ENCODE measurements at regions not wholly inside any gene's neighbourhood (a gene's known extent, or its start where the extent isn't known, plus 50 kb on each side); places are given as distances from the start of the nearest gene placed in this dataset.

DNA sequence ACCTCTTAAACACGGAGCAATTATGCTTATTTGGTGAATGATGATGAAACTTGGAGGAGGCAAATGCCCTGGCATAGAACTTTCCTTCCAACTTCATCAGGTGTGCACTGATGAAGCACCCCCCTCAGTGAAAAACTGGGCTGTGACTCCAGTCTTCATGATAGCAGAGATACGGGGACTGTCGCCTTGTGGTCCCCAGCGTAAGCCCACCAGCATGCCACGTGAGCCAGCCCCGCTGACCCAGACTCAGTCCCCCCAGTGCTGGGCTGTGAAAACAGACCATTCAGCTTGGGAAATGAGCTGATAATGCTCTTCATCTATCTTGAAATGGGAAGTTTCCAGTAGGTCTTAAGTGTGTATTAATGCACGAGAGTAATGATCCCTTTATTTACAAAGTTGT, 177.0 kb downstream of the SNX10 start:
- no peaks in the 10 kb centered on the region for H3K9me3 Mint-ChIP-seq (ENCODE audit: low read depth)
- no peaks in the 10 kb centered on the region for H3K36me3 Mint-ChIP-seq
- H3K4me1 Mint-ChIP-seq: no peaks in the 10 kb centered on the region
- H3K27ac Mint-ChIP-seq: no peak overlapping the region
- peaks cover 18% of the 10 kb centered on the region for H3K27me3 Mint-ChIP-seq
- no peak for ATAC-seq
- CTCF ChIA-PET: no interaction called here
- no peak overlapping the region for H3K4me3 Mint-ChIP-seq
- no peak for DNase-seq

DNA sequence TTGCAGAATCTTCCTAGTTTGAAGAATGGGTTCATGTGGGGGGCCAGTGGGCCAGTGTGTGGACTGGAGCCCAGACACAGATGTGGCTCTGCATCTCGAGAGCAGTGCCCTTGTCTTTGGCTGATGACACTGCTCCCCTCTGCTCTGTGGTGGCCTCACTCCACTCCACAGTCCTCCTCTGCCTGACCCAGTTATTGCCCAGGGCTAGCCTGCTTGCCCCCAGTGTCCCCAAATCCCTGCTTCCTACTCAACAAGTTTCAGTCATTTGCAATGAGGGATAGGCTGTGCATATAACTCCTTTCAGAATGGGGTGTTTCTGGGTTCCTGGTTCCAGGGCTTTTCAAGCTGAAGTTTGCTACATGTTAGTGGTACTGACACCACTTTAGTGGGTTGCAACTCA, 177.5 kb downstream of the SNX10 start:
- Mint-ChIP-seq H3K36me3 (no peaks in the 10 kb centered on the region), H3K27ac (no peak overlapping the region), H3K4me1 (no peaks in the 10 kb centered on the region), H3K9me3 (ENCODE audit: low read depth) (no peaks in the 10 kb centered on the region), H3K4me3 (no peak overlapping the region), H3K27me3 (peaks cover 18% of the 10 kb centered on the region)
- DNase-seq (no peak), ATAC-seq (no peak)
- CTCF ChIA-PET: no interaction called here

DNA sequence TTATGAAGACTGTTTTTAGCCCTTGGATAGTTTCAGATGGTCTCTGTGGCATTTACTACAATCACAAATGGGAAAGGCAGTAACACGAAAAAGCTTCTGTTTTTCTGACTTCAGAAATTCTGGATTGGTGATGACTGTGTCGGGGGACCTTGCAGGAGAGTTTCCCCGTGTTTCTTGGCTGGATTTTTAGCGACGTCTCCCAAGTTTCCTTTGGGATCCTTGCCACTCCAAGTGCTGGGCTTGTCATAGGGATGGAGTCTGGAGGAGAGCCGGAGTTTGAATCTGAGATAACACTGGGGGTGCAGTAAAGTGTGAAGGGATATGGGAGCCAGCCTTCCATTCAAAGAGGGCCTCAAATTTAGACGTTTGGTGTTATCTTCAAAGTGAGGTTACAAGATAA, 179.0 kb downstream of the SNX10 start:
- no peaks in the 10 kb centered on the region for H3K4me1 Mint-ChIP-seq
- no peak overlapping the region for H3K27ac Mint-ChIP-seq
- H3K4me3 Mint-ChIP-seq: no peak overlapping the region

DNA sequence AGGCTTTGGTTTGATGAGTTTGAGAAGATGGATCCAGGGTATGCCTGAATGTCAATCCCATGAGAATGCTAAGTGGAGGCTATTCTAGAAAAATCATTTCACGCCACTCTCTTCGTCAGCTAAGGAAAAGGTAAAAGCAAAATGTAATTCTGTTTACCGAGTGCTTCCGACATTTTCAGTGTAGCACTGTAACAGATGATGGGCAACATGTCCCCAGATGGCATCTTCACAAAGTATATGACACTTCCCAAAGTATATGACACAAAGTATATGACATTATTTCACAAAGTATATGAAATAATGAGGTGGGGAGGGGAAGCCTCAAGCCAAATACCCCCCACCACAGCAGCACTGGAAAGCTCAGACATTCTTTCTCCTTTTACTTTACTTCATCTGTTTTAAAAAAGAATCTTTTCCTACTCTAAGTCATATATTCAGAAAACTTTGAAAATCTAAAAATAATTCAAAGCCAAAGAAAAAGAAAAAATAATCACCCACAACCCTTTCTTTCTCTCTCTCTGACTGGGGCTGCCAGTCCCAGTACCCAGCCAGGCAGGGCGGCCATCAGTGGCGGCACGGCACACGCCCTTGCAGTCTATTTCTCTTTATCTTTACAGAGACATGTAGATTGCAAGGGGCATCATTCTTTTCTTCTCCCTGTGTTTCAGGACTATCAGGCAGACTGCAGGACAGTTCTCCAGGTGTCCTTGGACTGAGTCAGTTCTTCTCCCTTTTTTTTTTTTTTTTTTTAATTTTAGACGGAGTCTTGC, 179.8 kb downstream of the SNX10 start:
- no peak for DNase-seq
- no peak overlapping the region for H3K27ac Mint-ChIP-seq
- H3K36me3 Mint-ChIP-seq: no peaks in the 10 kb centered on the region
- H3K9me3 Mint-ChIP-seq (ENCODE audit: low read depth): no peaks in the 10 kb centered on the region
- CTCF ChIA-PET: no interaction called here
- no peak overlapping the region for H3K4me3 Mint-ChIP-seq
- ATAC-seq: no peak
- H3K27me3 Mint-ChIP-seq: peaks cover 27% of the 10 kb centered on the region
- H3K4me1 Mint-ChIP-seq: no peaks in the 10 kb centered on the region

More for the DNA sequence above, 179.0 kb downstream of the SNX10 start:
- ATAC-seq (no peak), DNase-seq (no peak)
- CTCF ChIA-PET: no interaction called here
- Mint-ChIP-seq H3K27me3 (peaks cover 21% of the 10 kb centered on the region), H3K36me3 (no peaks in the 10 kb centered on the region), H3K9me3 (ENCODE audit: low read depth) (no peaks in the 10 kb centered on the region)

DNA sequence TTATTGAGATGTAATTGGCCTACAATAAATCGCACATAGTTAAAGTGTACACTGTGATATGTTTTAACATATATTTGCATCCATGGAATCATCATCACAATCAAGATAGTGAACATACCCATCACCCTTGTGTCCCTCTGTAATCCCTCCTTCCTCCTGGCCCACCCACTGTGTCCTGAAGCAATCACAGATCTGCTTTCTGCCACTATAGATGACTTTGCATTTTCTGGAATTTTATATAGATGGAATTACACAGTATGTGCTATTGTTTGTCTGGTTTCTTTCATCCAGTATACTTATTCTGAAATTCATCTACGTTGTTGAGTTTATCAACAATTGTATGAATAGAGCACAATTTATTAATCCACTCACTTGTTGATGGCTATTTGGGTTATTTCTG, 181.3 kb downstream of the SNX10 start:
- Mint-ChIP-seq H3K4me3 (no peak overlapping the region), H3K27me3 (peaks cover 31% of the 10 kb centered on the region), H3K9me3 (ENCODE audit: low read depth) (no peaks in the 10 kb centered on the region), H3K36me3 (no peaks in the 10 kb centered on the region), H3K4me1 (no peaks in the 10 kb centered on the region), H3K27ac (no peak overlapping the region)
- CTCF ChIA-PET: no interaction called here
- no peak for ATAC-seq
- no peak for DNase-seq

DNA sequence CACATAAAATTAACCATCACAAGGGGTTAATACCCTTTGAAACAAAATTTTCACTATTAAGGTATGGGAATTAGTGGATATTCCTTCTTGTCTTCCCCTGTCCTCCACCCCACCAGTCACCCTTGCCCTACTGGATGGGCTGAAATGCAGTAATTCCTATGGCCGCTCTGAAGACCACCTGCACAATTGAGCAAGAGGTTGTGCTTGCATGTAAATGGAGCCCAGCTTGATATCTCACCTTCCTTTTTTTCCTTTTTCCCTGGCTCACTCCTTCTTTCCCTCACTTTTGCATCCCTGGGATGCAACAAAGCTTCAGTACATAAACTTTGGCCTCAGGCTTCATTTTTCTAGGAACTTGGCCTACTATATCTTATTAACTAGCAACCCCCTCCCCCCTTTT, 184.6 kb downstream of the SNX10 start:
- H3K36me3 Mint-ChIP-seq: no peaks in the 10 kb centered on the region

DNA sequence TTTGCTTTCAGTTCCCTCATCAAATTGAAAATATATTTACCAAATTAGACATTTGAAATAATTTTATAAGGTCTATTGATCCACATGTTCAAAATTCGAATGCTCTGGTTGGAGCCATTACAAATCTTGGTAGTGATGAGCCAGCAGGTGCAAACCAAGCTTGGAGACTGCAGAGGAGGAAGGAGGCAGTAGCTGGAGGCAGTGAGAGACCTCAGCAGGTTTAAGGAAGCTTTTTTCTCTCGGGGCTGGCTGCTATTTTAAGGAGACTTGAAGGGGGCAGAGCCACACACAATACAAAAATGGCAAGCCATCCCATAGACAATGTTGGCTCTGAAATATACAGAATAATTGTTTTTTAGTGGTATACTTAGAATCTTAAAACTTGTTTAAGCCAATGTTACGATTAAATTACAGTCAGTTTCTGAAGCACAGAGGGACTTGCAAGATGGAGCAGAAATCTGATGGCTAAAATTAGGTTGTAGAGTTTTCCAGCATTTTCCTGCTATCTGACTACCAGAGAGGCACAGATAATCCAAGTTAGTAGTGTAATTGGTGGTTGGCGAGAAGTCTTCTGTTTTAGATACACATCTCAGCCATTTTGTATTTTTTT, 185.8 kb downstream of the SNX10 start:
- DNase-seq: no peak
- Mint-ChIP-seq H3K4me3 (no peak overlapping the region), H3K27ac (no peak overlapping the region), H3K9me3 (ENCODE audit: low read depth) (no peaks in the 10 kb centered on the region), H3K36me3 (no peaks in the 10 kb centered on the region), H3K4me1 (no peaks in the 10 kb centered on the region), H3K27me3 (peaks cover 30% of the 10 kb centered on the region)
- ATAC-seq: no peak
- CTCF ChIA-PET: no interaction called here

More for the DNA sequence above, 184.6 kb downstream of the SNX10 start:
- Mint-ChIP-seq H3K9me3 (ENCODE audit: low read depth) (no peaks in the 10 kb centered on the region), H3K4me1 (no peaks in the 10 kb centered on the region), H3K27ac (no peak overlapping the region), H3K4me3 (no peak overlapping the region), H3K27me3 (peaks cover 27% of the 10 kb centered on the region)
- ATAC-seq (no peak), DNase-seq (no peak)
- CTCF ChIA-PET: no interaction called here

DNA sequence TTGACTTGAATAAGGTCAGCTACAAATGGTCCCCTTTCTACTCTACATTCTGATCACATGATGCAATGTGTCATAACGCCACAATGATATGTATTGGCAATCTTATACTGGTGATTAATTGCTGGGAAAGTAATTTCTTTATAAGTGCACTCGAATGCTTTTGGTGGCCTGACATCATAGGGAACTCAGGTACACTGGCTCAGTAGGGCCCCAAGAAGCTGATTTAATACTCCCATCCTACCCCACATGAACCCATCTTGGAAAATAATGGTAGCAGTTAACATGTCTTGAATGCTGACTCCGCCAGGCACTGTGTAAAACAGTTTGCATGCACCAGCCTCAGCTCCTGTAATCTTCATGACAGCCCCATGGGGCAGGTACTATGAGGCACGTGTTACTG, 186.9 kb downstream of the SNX10 start:
- Mint-ChIP-seq H3K27ac (no peak overlapping the region), H3K36me3 (no peaks in the 10 kb centered on the region), H3K4me3 (no peak overlapping the region), H3K9me3 (ENCODE audit: low read depth) (no peaks in the 10 kb centered on the region), H3K4me1 (no peaks in the 10 kb centered on the region), H3K27me3 (peaks cover 36% of the 10 kb centered on the region)
- no peak for ATAC-seq
- DNase-seq: no peak
- CTCF ChIA-PET: no interaction called here

DNA sequence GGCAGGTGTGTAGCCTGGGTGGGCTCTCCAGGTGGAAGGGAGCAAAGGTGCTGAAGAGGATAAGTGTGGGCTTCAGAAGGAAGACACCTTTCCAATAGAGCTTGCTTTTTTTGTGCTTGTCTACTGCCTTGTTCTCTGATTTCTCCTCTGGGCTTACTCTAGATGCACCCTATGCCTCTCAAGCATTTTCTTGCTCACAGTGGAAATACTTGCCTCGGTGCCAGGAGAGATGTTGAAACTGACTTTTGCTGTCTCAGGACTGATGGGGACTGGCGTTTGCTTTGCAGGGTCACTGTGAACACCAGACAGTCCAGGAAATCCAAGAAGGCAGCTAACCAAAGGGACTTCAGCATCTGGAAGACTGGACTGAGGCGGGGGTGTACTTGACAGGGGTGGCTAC, 187.9 kb downstream of the SNX10 start:
- Mint-ChIP-seq H3K4me1 (no peaks in the 10 kb centered on the region), H3K27ac (no peak overlapping the region), H3K9me3 (ENCODE audit: low read depth) (no peaks in the 10 kb centered on the region), H3K36me3 (no peaks in the 10 kb centered on the region), H3K27me3 (peaks cover 35% of the 10 kb centered on the region), H3K4me3 (no peak overlapping the region)
- DNase-seq (no peak), ATAC-seq (no peak)
- CTCF ChIA-PET: no interaction called here

DNA sequence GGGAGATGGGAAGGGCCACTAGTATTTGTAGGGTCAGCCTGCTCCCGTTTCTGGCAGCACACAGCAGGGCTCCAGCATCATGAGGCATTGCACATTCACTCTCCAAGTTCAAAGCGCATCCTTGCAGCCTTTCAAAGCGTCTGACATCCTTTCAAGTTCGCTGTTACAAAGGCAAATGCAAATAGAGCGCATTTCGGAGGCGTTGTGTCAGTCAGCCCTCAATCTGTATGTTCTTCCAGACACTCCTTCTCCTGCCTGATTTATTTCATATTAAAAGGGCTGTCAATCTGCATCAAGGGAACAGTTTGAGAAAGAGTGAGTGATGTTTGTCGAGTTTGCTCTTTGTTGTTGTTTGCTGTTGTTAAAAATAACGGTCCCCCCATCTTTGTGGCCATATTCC, 188.5 kb downstream of the SNX10 start:
- ATAC-seq (no peak), DNase-seq (no peak)
- CTCF ChIA-PET: no interaction called here
- no peak overlapping the region for H3K27ac Mint-ChIP-seq
- H3K4me3 Mint-ChIP-seq: no peak overlapping the region
- peaks cover 40% of the 10 kb centered on the region for H3K27me3 Mint-ChIP-seq
- no peaks in the 10 kb centered on the region for H3K4me1 Mint-ChIP-seq
- H3K9me3 Mint-ChIP-seq (ENCODE audit: low read depth): no peaks in the 10 kb centered on the region
- no peaks in the 10 kb centered on the region for H3K36me3 Mint-ChIP-seq

DNA sequence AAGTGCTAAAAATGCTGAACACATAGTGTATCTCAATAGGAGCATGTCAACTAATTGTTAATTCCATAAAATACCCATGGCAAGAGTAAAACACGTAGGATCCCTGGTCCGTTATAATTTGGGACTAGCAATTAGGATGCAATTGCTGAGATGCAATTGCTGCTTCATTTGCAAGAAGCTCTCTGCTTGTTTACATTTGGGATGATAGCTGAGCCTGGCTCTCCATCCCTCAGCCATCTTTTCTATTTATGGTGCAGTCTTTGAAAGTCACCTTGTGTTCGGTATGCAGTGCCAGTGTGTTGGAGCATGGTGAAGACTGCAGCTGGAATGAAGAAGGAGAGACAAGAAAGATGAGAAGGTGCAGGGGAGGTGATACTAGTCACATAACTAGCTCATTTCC, 191.3 kb downstream of the SNX10 start:
- Mint-ChIP-seq H3K27me3 (peaks cover 29% of the 10 kb centered on the region), H3K27ac (no peak overlapping the region), H3K9me3 (ENCODE audit: low read depth) (no peaks in the 10 kb centered on the region), H3K36me3 (no peaks in the 10 kb centered on the region), H3K4me3 (no peak overlapping the region), H3K4me1 (no peaks in the 10 kb centered on the region)
- CTCF ChIA-PET: interaction anchor here (1.3 kb wide), 1 partner anchor 8 kb away, joined by 4 read pairs; no protein-coding TSS in a partner anchor
- DNase-seq: no peak
- no peak for ATAC-seq

DNA sequence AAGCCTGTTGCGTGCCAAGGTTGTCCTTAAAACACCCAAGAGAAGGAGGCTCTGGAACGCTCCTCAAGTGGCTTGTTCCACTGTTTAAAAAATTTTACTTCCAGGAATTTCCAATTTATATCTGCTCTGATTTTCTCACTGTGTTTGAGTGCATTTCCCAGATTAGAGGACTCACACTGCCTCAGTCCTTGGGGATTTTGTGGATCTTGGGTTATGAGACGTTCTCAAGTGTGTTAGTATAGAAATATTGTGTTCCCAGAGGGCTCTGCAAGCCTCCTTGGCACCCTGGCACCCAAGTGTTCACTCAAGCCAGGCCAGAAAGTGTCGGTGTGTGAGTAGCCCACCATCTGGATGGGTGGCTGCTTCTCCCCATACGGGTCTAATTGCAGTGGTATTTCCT, 192.2 kb downstream of the SNX10 start:
- no peaks in the 10 kb centered on the region for H3K4me1 Mint-ChIP-seq
- no peaks in the 10 kb centered on the region for H3K36me3 Mint-ChIP-seq
- no peak overlapping the region for H3K4me3 Mint-ChIP-seq
- ATAC-seq (no peak), DNase-seq (no peak)
- H3K9me3 Mint-ChIP-seq (ENCODE audit: low read depth): no peaks in the 10 kb centered on the region
- CTCF ChIA-PET: no interaction called here
- no peak overlapping the region for H3K27ac Mint-ChIP-seq
- peaks cover 31% of the 10 kb centered on the region for H3K27me3 Mint-ChIP-seq

DNA sequence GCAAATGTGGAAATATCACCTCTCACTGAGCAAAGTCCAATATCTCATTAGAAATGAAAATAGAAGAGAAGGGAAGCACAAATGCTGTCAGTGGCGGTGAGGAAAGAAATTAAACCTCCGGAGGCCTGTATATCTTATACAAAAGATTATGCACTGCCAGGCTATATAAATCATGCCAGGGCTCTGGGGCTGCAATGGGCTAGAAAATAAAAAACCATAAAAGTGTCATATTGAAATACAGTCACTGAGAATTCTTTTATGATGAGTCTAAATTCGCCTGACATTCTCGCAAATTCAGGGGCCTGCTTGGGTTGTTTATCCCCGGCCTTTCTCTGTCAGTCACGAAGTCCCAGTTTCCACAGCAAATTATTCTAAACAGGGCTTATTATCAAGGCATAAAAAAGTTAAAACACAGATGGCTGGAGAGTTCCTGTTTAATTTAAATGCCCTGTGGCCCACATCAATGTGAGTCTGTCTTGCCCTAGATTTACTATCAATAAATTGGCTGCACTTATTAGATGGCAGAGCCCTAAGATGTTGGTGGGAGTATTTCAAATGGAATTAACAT, 193.8 kb downstream of the SNX10 start:
- CTCF ChIA-PET: no interaction called here

DNA sequence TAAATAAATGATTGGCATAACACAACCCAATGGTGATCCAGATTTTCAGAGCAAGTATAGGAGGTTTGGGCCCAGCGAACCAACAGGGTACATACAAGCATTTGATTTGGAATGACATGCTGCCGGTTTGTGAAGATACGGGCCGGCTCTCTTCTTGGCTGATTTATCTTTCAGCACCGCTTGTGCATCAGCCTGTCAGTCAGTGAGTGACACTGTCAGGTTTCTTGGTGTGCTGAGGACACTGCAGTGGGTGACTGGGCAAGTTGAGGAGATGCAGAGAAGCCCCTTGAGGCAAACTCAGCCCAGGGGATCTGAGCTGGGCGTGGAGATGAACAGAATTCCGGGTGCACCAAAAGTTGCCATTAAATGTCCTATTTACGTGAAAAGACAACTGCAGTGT, 194.5 kb downstream of the SNX10 start:
- Mint-ChIP-seq H3K4me3 (no peak overlapping the region), H3K27ac (no peak overlapping the region), H3K4me1 (no peaks in the 10 kb centered on the region), H3K9me3 (ENCODE audit: low read depth) (no peaks in the 10 kb centered on the region), H3K27me3 (peaks cover 28% of the 10 kb centered on the region), H3K36me3 (no peaks in the 10 kb centered on the region)
- DNase-seq (no peak), ATAC-seq (no peak)
- CTCF ChIA-PET: no interaction called here

More for the DNA sequence above, 193.8 kb downstream of the SNX10 start:
- H3K36me3 Mint-ChIP-seq: no peaks in the 10 kb centered on the region
- no peaks in the 10 kb centered on the region for H3K4me1 Mint-ChIP-seq
- H3K27me3 Mint-ChIP-seq: peaks cover 31% of the 10 kb centered on the region
- no peaks in the 10 kb centered on the region for H3K9me3 Mint-ChIP-seq (ENCODE audit: low read depth)
- DNase-seq: no peak
- no peak for ATAC-seq
- H3K27ac Mint-ChIP-seq: no peak overlapping the region
- H3K4me3 Mint-ChIP-seq: no peak overlapping the region

All from activated CD8-positive, alpha-beta memory T cell treated with anti-CD3 and anti-CD28 coated beads, Interleukin-2, amount 10 ng/mL, durations not matched to agents 7 days and 5 days (primary cell).